Muscle of back (tissue), 3 donors: ENCODE measurements at regions not wholly inside any gene's neighbourhood (a gene's known extent, or its start where the extent isn't known, plus 50 kb on each side); places are given as distances from the start of the nearest gene placed in this dataset.

Source experiments
- DNase-seq, 3 donors: peaks; one replicate each; pipeline versions ENCODE4 v3.0.0 to v3.0.0-alpha.2; 2013

- DNase-seq, result no peak
Observed at GRCh38 chr1:10896673-10897072, 100.2 kb upstream of the CASZ1 start.

GRCh38 chr1:10897321-10897980 is 101.0 kb upstream of the CASZ1 start:
- DNase-seq, result no peak

GRCh38 chr1:10897981-10898728 is 101.7 kb upstream of the CASZ1 start:
- DNase-seq, result peak in 1 of 3 donors; percentile 6

- DNase-seq, result no peak
Observed at GRCh38 chr1:10898921-10899320, 102.5 kb upstream of the CASZ1 start.

- no peak for DNase-seq
Observed at GRCh38 chr1:10899490-10900250, 103.2 kb upstream of the CASZ1 start.

GRCh38 chr1:10900251-10900651 is 103.8 kb upstream of the CASZ1 start:
- DNase-seq, result no peak

- no peak for DNase-seq
Observed at GRCh38 chr1:10900691-10901090, 104.2 kb upstream of the CASZ1 start.

GRCh38 chr1:10901091-10901890 is 104.8 kb upstream of the CASZ1 start:
- DNase-seq, result no peak

- DNase-seq, result no peak
Observed at GRCh38 chr1:10901891-10902805, 105.7 kb upstream of the CASZ1 start.

- DNase-seq, result no peak
Observed at GRCh38 chr1:10903421-10903820, 107.0 kb upstream of the CASZ1 start.

GRCh38 chr1:10903821-10904220 is 107.4 kb upstream of the CASZ1 start:
- no peak for DNase-seq

- no peak for DNase-seq
Observed at GRCh38 chr1:10904396-10905358, 107.8 kb upstream of the TARDBP start.

- DNase-seq, result no peak
Observed at GRCh38 chr1:10905841-10906655, 106.4 kb upstream of the TARDBP start.

GRCh38 chr1:10906866-10907519 is 105.5 kb upstream of the TARDBP start:
- DNase-seq, result no peak

- DNase-seq, result no peak
Observed at GRCh38 chr1:10908266-10908665, 104.2 kb upstream of the TARDBP start.

- DNase-seq, result no peak
Observed at GRCh38 chr1:10909697-10910680, 102.5 kb upstream of the TARDBP start.
